CD4-positive, alpha-beta T cell treated with Interleukin-6 at 100 ng/mL for 8 hours (primary cell): ENCODE measurements at regions not wholly inside any gene's neighbourhood (a gene's known extent, or its start where the extent isn't known, plus 50 kb on each side); places are given as distances from the start of the nearest gene placed in this dataset.

Source experiments
- DNase-seq: peaks from one replicate; pipeline ENCODE4 v3.0.0-alpha.2; 2020; ENCODE audit warnings: mixed read lengths, low spot score

GRCh38 chr12:92359581-92360209 lies 214.0 kb upstream of the BTG1 start:
- DNase-seq, result no peak

- no peak for DNase-seq
Observed at GRCh38 chr12:92357584-92358261, 212.1 kb upstream of the BTG1 start.

GRCh38 chr12:92356425-92356824 lies 210.8 kb upstream of the BTG1 start:
- no peak for DNase-seq

GRCh38 chr12:92349635-92350034 lies 204.0 kb upstream of the BTG1 start:
- DNase-seq, result no peak

- no peak for DNase-seq
Observed at GRCh38 chr12:92342574-92342973, 196.9 kb upstream of the BTG1 start.

- DNase-seq, result no peak
Observed at GRCh38 chr12:92341065-92341668, 195.5 kb upstream of the BTG1 start.

GRCh38 chr12:92340441-92341064 lies 194.9 kb upstream of the BTG1 start:
- no peak for DNase-seq

GRCh38 chr12:92340003-92340402 lies 194.4 kb upstream of the BTG1 start:
- no peak for DNase-seq

- no peak for DNase-seq
Observed at GRCh38 chr12:92339198-92339821, 193.7 kb upstream of the BTG1 start.

- no peak for DNase-seq
Observed at GRCh38 chr12:92338671-92339070, 193.0 kb upstream of the BTG1 start.

- DNase-seq, result no peak
Observed at GRCh38 chr12:92338102-92338501, 192.5 kb upstream of the BTG1 start.

GRCh38 chr12:92337128-92337527 lies 191.5 kb upstream of the BTG1 start:
- no peak for DNase-seq

- no peak for DNase-seq
Observed at GRCh38 chr12:92336641-92337040, 191.0 kb upstream of the BTG1 start.

- DNase-seq, result no peak
Observed at GRCh38 chr12:92335831-92336230, 190.2 kb upstream of the BTG1 start.

- DNase-seq, result no peak
Observed at GRCh38 chr12:92334552-92334951, 188.9 kb upstream of the BTG1 start.

GRCh38 chr12:92332552-92332951 lies 186.9 kb upstream of the BTG1 start:
- no peak for DNase-seq

GRCh38 chr12:92331383-92331782 lies 185.7 kb upstream of the BTG1 start:
- DNase-seq, result no peak

GRCh38 chr12:92330654-92331053 lies 185.0 kb upstream of the BTG1 start:
- DNase-seq, result no peak

GRCh38 chr12:92326877-92327276 lies 181.2 kb upstream of the BTG1 start:
- no peak for DNase-seq

- no peak for DNase-seq
Observed at GRCh38 chr12:92324849-92325500, 179.3 kb upstream of the BTG1 start.

GRCh38 chr12:92312463-92312964 lies 166.9 kb upstream of the BTG1 start:
- no peak for DNase-seq
